Pulmonary artery endothelial cell (primary cell): ENCODE measurements at regions not wholly inside any gene's neighbourhood (a gene's known extent, or its start where the extent isn't known, plus 50 kb on each side); places are given as distances from the start of the nearest gene placed in this dataset.

Experiments
- DNase-seq: peaks from one replicate; pipeline ENCODE4 v3.0.0-alpha.2; 2011; ENCODE audit warnings: low read depth, low spot score

DNA sequence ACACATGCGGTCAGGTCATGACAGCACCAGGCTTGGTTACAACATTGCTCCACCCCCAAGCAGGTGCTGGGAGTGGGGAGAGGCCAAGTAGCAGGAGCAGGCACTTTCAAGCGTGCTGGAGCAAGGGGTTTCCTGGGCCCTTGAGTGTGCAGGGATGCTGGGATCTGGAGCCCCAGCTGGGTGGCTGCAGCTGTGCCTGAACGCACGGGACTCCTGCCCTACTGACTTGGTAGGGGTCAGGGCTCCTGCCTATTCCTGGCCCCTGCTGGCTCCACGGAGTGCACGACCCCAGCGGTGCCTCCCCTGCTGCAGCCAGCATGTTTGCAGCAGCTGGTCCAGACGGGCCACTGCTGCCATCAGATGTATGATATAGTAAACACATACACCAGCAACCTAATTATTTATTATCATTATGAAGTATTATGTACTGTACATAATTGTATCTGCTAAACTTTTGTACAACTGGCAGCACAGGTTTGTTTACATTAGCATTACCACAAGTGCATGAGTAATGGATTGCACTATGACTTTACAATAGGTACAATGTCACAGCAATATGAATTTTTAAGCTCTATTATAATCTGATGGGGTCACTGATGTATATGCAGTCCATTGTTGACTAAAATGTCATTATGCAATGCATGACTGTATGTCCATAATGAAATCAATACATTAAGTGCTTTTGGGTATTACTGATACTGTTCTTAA is 620.6 kb downstream of the RAPGEF2 start:
- no peak for DNase-seq

- no peak for DNase-seq
These were observed 622.7 kb downstream of the RAPGEF2 start for GRCh38 chr4:159725571-159725970.

DNA sequence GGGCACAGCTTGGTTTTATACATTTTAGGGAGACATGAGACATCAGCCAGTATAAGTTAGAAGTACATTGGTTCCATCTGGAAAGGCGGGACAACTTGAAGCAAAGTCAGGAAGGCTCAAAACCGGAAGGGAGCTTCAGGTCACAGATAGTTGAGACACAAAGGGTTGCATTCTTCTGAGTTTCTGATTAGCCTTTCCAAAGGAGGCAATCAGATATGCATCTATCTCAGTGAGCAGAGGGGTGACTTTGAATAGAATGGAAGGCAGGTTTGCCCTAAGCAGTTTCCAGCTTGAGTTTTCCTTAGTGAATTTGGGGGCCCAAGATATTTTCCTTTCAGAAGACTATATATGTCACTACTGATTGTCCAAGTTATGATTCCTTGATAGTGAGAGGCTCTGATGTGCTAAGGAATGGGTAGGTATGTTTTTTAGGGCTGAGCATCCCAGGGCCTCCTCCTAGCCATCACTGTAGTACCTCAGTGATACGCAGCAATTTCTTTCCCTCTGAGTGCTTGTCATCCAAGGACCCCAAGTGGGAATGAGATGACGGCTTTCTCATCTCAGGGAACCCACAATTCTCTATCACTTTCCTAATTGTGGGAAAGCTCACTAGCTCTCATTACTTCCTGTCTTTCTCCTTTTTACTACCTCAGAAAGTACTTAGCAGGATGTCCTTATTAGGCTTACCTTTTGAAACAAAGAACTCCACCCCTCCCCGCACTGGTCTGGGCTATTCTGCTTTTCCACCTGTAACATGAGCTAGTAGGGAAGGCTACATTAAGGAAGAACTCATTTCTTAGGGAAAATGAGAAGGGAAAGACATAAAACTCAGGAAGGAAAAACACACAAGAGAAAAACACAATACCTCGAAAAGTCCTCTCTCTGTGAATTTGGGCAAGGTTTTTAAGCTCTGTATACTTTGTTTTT is 632.7 kb downstream of the RAPGEF2 start:
- no peak for DNase-seq

GRCh38 chr4:159736411-159736810 is 633.5 kb downstream of the RAPGEF2 start:
- no peak for DNase-seq

GRCh38 chr4:159743971-159744370 is 641.1 kb downstream of the RAPGEF2 start:
- no peak for DNase-seq

DNA sequence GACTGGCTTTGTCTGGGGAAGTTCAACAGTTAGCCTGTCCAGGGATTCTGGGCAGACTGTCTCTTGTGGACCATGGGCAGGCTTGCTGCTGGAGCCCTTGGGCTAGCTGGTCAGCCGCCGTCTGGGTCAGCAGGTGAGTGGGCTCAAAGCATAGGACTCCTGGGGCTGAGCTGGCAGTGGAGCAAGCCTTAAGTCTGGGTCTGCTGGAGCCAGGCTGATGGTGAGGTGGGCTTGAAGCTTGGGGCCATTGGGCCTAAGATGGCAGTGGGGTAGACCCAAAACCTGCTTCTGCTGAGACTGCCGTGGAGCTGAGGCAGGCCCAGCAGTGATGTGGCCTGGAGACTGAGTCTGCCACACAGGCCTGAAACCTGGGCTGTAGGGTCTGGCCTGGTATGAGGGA is 645.1 kb downstream of the RAPGEF2 start:
- no peak for DNase-seq

- no peak for DNase-seq
These were observed 646.1 kb downstream of the RAPGEF2 start for GRCh38 chr4:159748834-159749444.

DNA sequence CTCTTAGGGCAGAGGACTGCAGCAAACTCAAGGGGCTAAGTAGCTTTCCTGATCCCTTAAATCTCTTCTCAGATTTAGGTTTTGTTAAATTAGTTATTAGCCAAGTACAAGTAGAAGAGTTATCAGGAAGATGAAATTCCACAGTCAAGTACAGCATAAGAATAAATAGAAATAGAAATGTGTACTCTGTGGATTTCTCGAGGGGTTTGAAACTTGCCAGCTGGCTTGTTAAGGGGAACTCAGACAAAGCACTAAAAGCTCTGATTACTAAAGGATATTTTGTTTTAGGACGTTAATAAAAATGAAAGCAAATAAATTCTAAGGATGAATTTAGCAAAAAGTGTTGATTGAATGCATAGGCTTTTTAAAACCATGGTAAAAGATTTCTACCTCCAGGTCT is 654.6 kb downstream of the RAPGEF2 start:
- DNase-seq, result no peak

DNA sequence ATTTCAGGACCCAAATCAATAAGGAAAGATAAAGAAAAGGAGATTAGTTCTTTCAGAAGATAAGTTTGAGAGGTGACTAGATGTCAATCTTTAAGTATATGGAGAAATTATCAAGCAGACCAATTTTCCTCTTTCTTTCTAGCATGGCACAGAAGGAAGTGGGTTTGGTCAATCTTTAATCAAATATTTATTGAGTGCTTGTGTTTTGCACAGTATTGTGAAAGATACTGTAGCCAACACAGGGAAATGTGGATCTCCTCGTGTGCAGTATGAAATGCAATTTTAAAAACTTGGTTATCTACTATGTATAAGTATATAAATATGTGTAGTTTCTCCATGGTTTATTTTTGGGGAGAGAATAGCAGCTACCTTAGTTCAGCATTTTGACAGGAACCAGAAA is 655.2 kb downstream of the RAPGEF2 start:
- DNase-seq, result no peak

GRCh38 chr4:159762672-159763071 is 659.8 kb downstream of the RAPGEF2 start:
- DNase-seq, result no peak

DNA sequence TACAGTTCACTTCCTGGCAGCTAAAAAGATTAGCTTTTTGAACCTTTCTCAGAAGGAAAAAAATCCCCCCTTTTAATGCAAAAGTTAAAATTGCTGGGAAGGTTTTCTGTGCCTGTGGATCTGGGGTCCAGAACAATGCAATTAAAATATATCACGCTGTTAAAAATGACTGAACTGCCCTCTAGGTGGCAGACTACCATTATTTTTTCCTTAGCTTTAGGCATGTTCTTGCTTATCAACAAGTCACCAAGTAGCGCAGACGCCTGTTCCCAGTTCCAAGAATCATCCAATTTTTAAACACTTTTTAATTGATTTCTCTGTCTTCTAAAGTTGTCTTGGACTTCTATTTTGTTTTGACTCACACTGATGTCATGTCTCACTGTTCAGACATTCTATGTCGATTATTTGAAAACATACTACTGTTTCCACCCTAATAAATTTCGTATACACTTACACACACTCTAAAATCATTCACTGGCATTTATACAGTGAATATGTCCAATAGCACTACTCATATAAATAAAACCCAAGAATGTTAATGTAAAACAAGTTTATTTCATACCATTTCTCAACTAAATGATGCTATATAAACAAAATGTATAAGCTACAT is 661.6 kb downstream of the RAPGEF2 start:
- no peak for DNase-seq

GRCh38 chr4:159765382-159765781 is 662.5 kb downstream of the RAPGEF2 start:
- DNase-seq, result no peak

- no peak for DNase-seq
These were observed 663.4 kb downstream of the RAPGEF2 start for GRCh38 chr4:159766241-159766640.

- no peak for DNase-seq
These were observed 664.5 kb downstream of the RAPGEF2 start for GRCh38 chr4:159767406-159767805.

DNA sequence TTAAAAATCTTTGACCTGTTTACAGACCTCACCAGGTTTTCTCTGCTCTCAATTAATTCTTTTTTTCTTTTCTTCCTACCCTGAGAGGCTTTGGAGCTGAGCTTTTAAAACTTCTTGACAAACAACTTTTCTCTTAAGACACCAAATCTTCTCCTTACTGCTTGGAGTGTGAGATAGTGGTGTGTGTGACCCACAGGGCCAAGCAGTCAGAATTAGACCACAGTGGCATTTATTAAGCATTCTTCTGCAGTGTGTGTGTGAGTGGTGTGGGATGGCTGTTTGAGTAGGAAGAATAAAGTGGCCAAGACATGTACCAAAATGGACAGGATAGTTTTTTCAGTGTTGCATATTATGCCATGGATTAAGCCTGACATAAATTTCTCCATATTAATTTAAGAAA is 665.1 kb downstream of the RAPGEF2 start:
- no peak for DNase-seq

GRCh38 chr4:159770401-159770800 is 667.5 kb downstream of the RAPGEF2 start:
- DNase-seq, result no peak

GRCh38 chr4:159770969-159771368 is 668.1 kb downstream of the RAPGEF2 start:
- no peak for DNase-seq

GRCh38 chr4:159776961-159777360 is 674.1 kb downstream of the RAPGEF2 start:
- no peak for DNase-seq

GRCh38 chr4:159777689-159778088 is 674.8 kb downstream of the RAPGEF2 start:
- DNase-seq, result no peak

DNA sequence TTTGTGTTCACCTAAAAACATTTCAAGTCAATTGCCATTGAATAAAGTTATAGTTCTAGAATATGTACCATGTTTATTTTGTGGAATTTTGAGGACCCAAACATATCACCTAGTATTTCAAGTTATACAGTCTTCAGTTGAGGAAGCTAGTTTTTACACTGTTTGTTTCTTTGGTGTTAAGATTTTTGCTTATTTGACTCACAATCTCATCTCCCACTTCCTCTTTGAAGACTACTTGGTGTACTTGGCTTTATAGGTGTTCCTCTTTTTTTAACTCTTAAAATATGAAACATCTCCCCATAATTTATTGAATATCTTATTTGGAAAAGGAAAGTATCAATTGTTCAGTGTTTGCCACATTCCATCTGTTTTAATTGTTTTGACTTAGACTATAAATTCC is 675.4 kb downstream of the RAPGEF2 start:
- no peak for DNase-seq

DNA sequence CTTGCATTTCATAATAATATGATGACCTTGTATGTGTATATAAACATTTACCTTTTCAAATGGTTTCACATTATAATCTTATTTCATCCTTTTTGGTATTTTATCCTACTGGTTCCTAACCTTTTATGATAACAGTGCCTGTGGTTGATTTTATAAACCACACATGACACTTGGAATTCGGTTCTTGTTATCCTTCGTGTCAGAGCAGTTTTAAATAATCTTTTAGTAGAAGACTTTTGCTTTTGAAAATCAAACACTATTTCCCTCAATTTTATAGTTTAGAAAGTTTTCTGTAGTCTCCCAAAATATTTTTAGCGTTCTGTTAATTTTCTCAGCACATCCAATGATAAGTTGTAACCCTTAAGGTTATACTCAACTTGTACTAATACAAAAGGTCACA is 676.8 kb downstream of the RAPGEF2 start:
- no peak for DNase-seq
